ENCODE measurements at regions not wholly inside any gene's neighbourhood (a gene's known extent, or its start where the extent isn't known, plus 50 kb on each side); places are given as distances from the start of the nearest gene placed in this dataset.
A peak's percentile ranks its signal among the peaks of the same experiment; 100 is the strongest.

GRCh38 chr6:81822568-81822967, 70.1 kb upstream of the TENT5A start:
- Histone ChIP-seq H3K36me3 (no peaks in the 10 kb centered on the region), H3K9me3 (no peaks in the 10 kb centered on the region), H3K4me3 (no peak overlapping the region), H3K4me1 (ENCODE audit: control insufficient read depth in 1 of 2, low read depth in 2 of 2) (no peaks in the 10 kb centered on the region), H3K27me3 (replicated peaks; ENCODE audit: insufficient read depth) (no peaks in the 10 kb centered on the region), H3K27ac (no peak overlapping the region)
- DNase-seq (ENCODE audit: low spot score) = no peak
- TF ChIP-seq CTCF (IDR thresholded peaks at IDR 0.05) = no peak
- ATAC-seq (ENCODE audit: insufficient number of reproducible peaks, low FRiP score, low read depth) = no peak

GRCh38 chr6:81821449-81821848, 69.0 kb upstream of the TENT5A start:
- H3K36me3 ChIP-seq = no peaks in the 10 kb centered on the region
- ATAC-seq (ENCODE audit: insufficient number of reproducible peaks, low FRiP score, low read depth) = no peak
- H3K9me3 ChIP-seq = no peaks in the 10 kb centered on the region
- H3K27ac ChIP-seq = no peak overlapping the region
- DNase-seq (ENCODE audit: low spot score) = no peak
- H3K4me1 ChIP-seq (ENCODE audit: control insufficient read depth in 1 of 2, low read depth in 2 of 2) = no peaks in the 10 kb centered on the region
- H3K27me3 ChIP-seq (replicated peaks; ENCODE audit: insufficient read depth) = no peaks in the 10 kb centered on the region
- TF ChIP-seq CTCF (IDR thresholded peaks at IDR 0.05) = no peak
- no peak overlapping the region for H3K4me3 ChIP-seq

GRCh38 chr6:81820980-81821379, 68.5 kb upstream of the TENT5A start:
- DNase-seq (ENCODE audit: low spot score) = no peak
- TF ChIP-seq CTCF (IDR thresholded peaks at IDR 0.05) = no peak
- no peaks in the 10 kb centered on the region for H3K4me1 ChIP-seq (ENCODE audit: control insufficient read depth in 1 of 2, low read depth in 2 of 2)
- no peak overlapping the region for H3K27ac ChIP-seq
- H3K9me3 ChIP-seq = no peaks in the 10 kb centered on the region
- H3K4me3 ChIP-seq = peak overlapping the region; percentile 8
- H3K27me3 ChIP-seq (replicated peaks; ENCODE audit: insufficient read depth) = no peaks in the 10 kb centered on the region
- ATAC-seq (ENCODE audit: insufficient number of reproducible peaks, low FRiP score, low read depth) = no peak
- H3K36me3 ChIP-seq = no peaks in the 10 kb centered on the region

- Histone ChIP-seq H3K27me3 (replicated peaks; ENCODE audit: insufficient read depth) (no peaks in the 10 kb centered on the region), H3K4me1 (ENCODE audit: control insufficient read depth in 1 of 2, low read depth in 2 of 2) (no peaks in the 10 kb centered on the region), H3K9me3 (no peaks in the 10 kb centered on the region), H3K27ac (no peak overlapping the region), H3K4me3 (peak overlapping the region; percentile 8), H3K36me3 (no peaks in the 10 kb centered on the region)
- no peak for TF ChIP-seq CTCF (IDR thresholded peaks at IDR 0.05)
- ATAC-seq (ENCODE audit: insufficient number of reproducible peaks, low FRiP score, low read depth) = no peak
- DNase-seq (ENCODE audit: low spot score) = no peak
Measured at GRCh38 chr6:81820422-81820821, 67.9 kb upstream of the TENT5A start.

- Histone ChIP-seq H3K36me3 (no peaks in the 10 kb centered on the region), H3K4me1 (ENCODE audit: control insufficient read depth in 1 of 2, low read depth in 2 of 2) (no peaks in the 10 kb centered on the region), H3K27me3 (replicated peaks; ENCODE audit: insufficient read depth) (no peaks in the 10 kb centered on the region), H3K9me3 (no peaks in the 10 kb centered on the region), H3K27ac (no peak overlapping the region), H3K4me3 (no peak overlapping the region)
- DNase-seq (ENCODE audit: low spot score) (no peak), ATAC-seq (ENCODE audit: insufficient number of reproducible peaks, low FRiP score, low read depth) (no peak)
- no peak for TF ChIP-seq CTCF (IDR thresholded peaks at IDR 0.05)
Measured at GRCh38 chr6:81819767-81820166, 67.3 kb upstream of the TENT5A start.

Data from thoracic aorta (tissue), 2 donors.